Renal cortex interstitium (tissue), 11 donors: ENCODE measurements at regions not wholly inside any gene's neighbourhood (a gene's known extent, or its start where the extent isn't known, plus 50 kb on each side); places are given as distances from the start of the nearest gene placed in this dataset.
A peak's percentile ranks its signal among the peaks of the same experiment; 100 is the strongest.

Experiments used
- DNase-seq, 11 donors: peaks; one replicate each; pipeline ENCODE4 v3.0.0-alpha.2; 2013; ENCODE audit warnings: low read depth in 9 of 11, low spot score in 4 of 11; ENCODE audit errors: extremely low read depth in 1 of 11

- no peak for DNase-seq
Measured at GRCh38 chr9:28692012-28692411, 1118.7 kb upstream of the C9orf72 start.

- no peak for DNase-seq
Measured at GRCh38 chr9:28696960-28697359, 1123.7 kb upstream of the C9orf72 start.

GRCh38 chr9:28699632-28700031, 1126.4 kb upstream of the C9orf72 start:
- no peak for DNase-seq

- DNase-seq = no peak
Measured at GRCh38 chr9:28707616-28708015, 1134.3 kb upstream of the C9orf72 start.

- DNase-seq = no peak
Measured at GRCh38 chr9:28714188-28714587, 1140.9 kb upstream of the C9orf72 start.

- no peak for DNase-seq
Measured at GRCh38 chr9:28718226-28718625, 1144.9 kb upstream of the C9orf72 start.

- DNase-seq = no peak
Measured at GRCh38 chr9:28720746-28721145, 1147.5 kb upstream of the C9orf72 start.

GRCh38 chr9:28730111-28730510, 1156.8 kb upstream of the C9orf72 start:
- DNase-seq = no peak

GRCh38 chr9:28735738-28736342, 1162.6 kb upstream of the C9orf72 start:
- no peak for DNase-seq

GRCh38 chr9:28741459-28741858, 1168.2 kb upstream of the C9orf72 start:
- no peak for DNase-seq

GRCh38 chr9:28747351-28747985, 1174.2 kb upstream of the C9orf72 start:
- peak in 3 of 11 donors; percentile 1 to 18 (median 4) for DNase-seq

GRCh38 chr9:28750136-28750535, 1176.9 kb upstream of the C9orf72 start:
- DNase-seq = no peak

- no peak for DNase-seq
Measured at GRCh38 chr9:28758341-28758740, 1185.1 kb upstream of the C9orf72 start.

- no peak for DNase-seq
Measured at GRCh38 chr9:28758971-28759370, 1185.7 kb upstream of the C9orf72 start.

GRCh38 chr9:28762167-28762566, 1188.9 kb upstream of the C9orf72 start:
- DNase-seq = no peak

GRCh38 chr9:28764532-28764931, 1191.3 kb upstream of the C9orf72 start:
- DNase-seq = no peak

GRCh38 chr9:28770226-28770625, 1196.9 kb upstream of the C9orf72 start:
- no peak for DNase-seq

- DNase-seq = no peak
Measured at GRCh38 chr9:28770827-28771226, 1197.5 kb upstream of the C9orf72 start.

GRCh38 chr9:28774433-28775235, 1201.4 kb upstream of the C9orf72 start:
- DNase-seq = peak in 10 of 11 donors; percentile 6 to 46 (median 19)

GRCh38 chr9:28779243-28779642, 1206.0 kb upstream of the C9orf72 start:
- DNase-seq = no peak
